Esophagus squamous epithelium (tissue), 5 donors: ENCODE measurements at regions not wholly inside any gene's neighbourhood (a gene's known extent, or its start where the extent isn't known, plus 50 kb on each side); places are given as distances from the start of the nearest gene placed in this dataset.

ENCODE experiments used
- DNase-seq: peaks from one replicate; lab custom pipeline; 2025; lab: John Stamatoyannopoulos, UW
- H3K27ac ChIP-seq, 4 donors: fragments of 200-600 bp; sonication (generic); one replicate each; pipeline ENCODE4 v1.5.1; 2016 to 2019; ENCODE audit warnings: mild to moderate bottlenecking in 1 of 4
- H3K27me3 ChIP-seq, 4 donors: fragments of 200-600 bp; sonication (generic); 1 replicate in 3 of 4; 2 replicates in 1 of 4; pipeline versions ENCODE4 v1.5.1 to v1.6.0; 2017 to 2021; ENCODE audit warnings: antibody characterized with exemption in 1 of 4
- H3K36me3 ChIP-seq, 3 donors: fragments of 200-600 bp; sonication (generic); one replicate each; pipeline ENCODE4 v1.5.1; 2016 to 2019
- H3K4me1 ChIP-seq, 3 donors: fragments of 200-600 bp; sonication (generic); one replicate each; pipeline ENCODE4 v1.5.1; 2017 to 2019
- H3K4me3 ChIP-seq, 4 donors: fragments of 200-600 bp; sonication (generic); 1 replicate in 3 of 4; 2 replicates in 1 of 4; pipeline ENCODE4 v1.5.1; 2016 to 2019; ENCODE audit warnings: mild to moderate bottlenecking in 2 of 4, moderate library complexity in 1 of 4
- H3K9me3 ChIP-seq, 3 donors: fragments of 200-600 bp; sonication (generic); one replicate each; pipeline ENCODE4 v1.5.1; 2016 to 2019
- CTCF ChIP-seq, 6 experiments: fragments of 450-650 bp in 4 of 6; fragments of 200-600 bp in 2 of 6; sonication (generic) in 2 of 6; IDR thresholded peaks; one replicate each; pipeline ENCODE4 v1.5.1; 2016 to 2019; ENCODE audit warnings: antibody characterized with exemption in 6 of 6, mild to moderate bottlenecking in 4 of 6, moderate library complexity in 4 of 6
- POLR2A ChIP-seq, 4 donors: fragments of 450-650 bp; IDR thresholded peaks; one replicate each; pipeline ENCODE4 v1.6.1; 2017; ENCODE audit warnings: antibody characterized with exemption in 4 of 4, mild to moderate bottlenecking in 4 of 4, moderate library complexity in 3 of 4
- WGBS, 2 donors: methylation state at CpG; one replicate each; pipeline ENCODE4 v1.1.5; 2018; 5-methylcytosine and 5-hydroxymethylcytosine counted together
- intact Hi-C: fragments of 100-400 bp; cut with DNase I; formaldehyde crosslinking; loops from one replicate; pipeline ENCODE4 v1.15.0; 2022
- donor health status: DM: yes; HTN: yes; CAD: no.

DNA sequence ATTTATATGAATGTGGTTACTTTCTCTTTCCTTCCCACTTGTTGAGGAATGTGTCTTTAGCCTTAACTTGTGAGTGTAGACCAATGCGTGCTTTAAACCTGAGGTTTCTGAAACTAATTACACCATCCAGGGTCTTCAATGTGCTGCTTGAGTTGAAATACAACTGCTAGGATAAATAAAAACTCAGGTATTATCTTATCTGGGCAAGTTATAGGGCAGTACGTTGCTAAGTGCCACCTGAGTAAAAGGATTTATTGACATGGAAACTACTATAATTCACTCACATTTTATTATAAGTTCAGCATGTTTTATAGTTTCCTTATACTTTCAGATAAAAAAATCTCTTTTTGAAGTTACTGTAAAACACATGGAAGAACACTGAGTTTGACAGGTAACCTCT is 1136.8 kb upstream of the NUDT12 start:
- Histone ChIP-seq H3K27me3 (no peaks in the 10 kb centered on the region), H3K36me3 (no peaks in the 10 kb centered on the region), H3K4me1 (no peaks in the 10 kb centered on the region), H3K9me3 (peaks cover 0 to 20% (median 13%) of the 10 kb centered on the region in 3 donors), H3K27ac (no peak overlapping the region), H3K4me3 (no peak overlapping the region)
- WGBS, 2 donors, result 76 to 77% methylated on average over 2 of the region's 2 CpGs
- no peak for TF ChIP-seq CTCF (IDR thresholded peaks at IDR 0.05)
- TF ChIP-seq POLR2A (IDR thresholded peaks at IDR 0.05), result no peak
- no peak for DNase-seq
- intact Hi-C loops, result no loop called here

DNA sequence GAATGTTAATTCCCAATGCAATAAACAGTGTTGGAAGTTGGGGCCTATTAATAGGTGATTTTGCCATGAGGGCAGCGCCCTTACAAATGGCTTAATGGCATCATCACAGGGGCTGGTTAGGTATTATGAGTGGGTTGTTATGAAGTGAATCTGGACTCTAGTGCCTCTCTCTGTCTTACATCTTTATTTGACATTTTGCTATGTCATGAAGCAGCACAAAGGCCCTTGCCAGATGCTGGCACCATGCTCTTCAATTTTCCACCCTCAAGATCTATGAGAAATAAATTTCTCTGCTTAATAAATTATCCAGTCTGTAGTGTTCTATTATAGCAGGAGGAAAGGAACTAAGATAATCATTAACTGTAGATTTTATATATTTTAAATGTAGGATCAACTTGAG is 1098.7 kb upstream of the NUDT12 start:
- Histone ChIP-seq H3K4me1 (no peaks in the 10 kb centered on the region), H3K36me3 (no peaks in the 10 kb centered on the region), H3K27ac (no peak overlapping the region), H3K4me3 (no peak overlapping the region), H3K27me3 (no peaks in the 10 kb centered on the region), H3K9me3 (peaks cover 0 to 3% (median 0%) of the 10 kb centered on the region in 3 donors)
- intact Hi-C loops, result no loop called here
- DNase-seq, result no peak
- 78 to 80% methylated on average over 1 of the region's 1 CpG for WGBS, 2 donors
- no peak for TF ChIP-seq POLR2A (IDR thresholded peaks at IDR 0.05)
- no peak for TF ChIP-seq CTCF (IDR thresholded peaks at IDR 0.05)

DNA sequence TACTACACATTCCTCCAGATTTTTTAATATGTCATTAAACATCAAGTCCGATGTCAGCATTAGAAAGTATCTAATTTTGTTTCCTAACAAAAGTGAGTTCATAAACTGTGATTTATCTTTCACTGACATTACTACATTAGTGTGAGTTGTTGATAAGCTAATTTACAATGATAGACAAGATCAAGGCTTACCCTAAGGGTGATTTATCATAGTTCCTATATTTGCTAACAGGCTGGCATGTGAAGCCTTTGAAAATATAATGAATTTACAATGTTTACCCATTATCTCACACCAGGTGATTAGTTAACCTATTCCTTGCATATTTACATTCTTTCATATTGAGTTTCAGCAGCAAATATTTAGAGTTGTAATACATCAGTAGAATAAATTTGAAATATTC is 1096.9 kb upstream of the NUDT12 start:
- H3K27me3 ChIP-seq, result no peaks in the 10 kb centered on the region
- no peak overlapping the region for H3K27ac ChIP-seq
- TF ChIP-seq CTCF (IDR thresholded peaks at IDR 0.05), result no peak
- TF ChIP-seq POLR2A (IDR thresholded peaks at IDR 0.05), result no peak
- no peak for DNase-seq
- H3K9me3 ChIP-seq, result no peaks in the 10 kb centered on the region
- intact Hi-C loops, result no loop called here
- 56 to 71% methylated on average over 1 of the region's 1 CpG for WGBS, 2 donors
- no peaks in the 10 kb centered on the region for H3K36me3 ChIP-seq
- H3K4me1 ChIP-seq, result no peaks in the 10 kb centered on the region
- H3K4me3 ChIP-seq, result no peak overlapping the region

- no peak for DNase-seq
- no peak overlapping the region for H3K27ac ChIP-seq
Measured at GRCh38 chr5:104652271-104652861, 1089.8 kb upstream of the NUDT12 start.

More at GRCh38 chr5:104652271-104652861, 1089.8 kb upstream of the NUDT12 start:
- no peaks in the 10 kb centered on the region for H3K36me3 ChIP-seq
- WGBS, 2 donors, result 49 to 80% methylated on average over 1 to 5 of the region's 5 CpGs
- TF ChIP-seq CTCF (IDR thresholded peaks at IDR 0.05), result no peak
- TF ChIP-seq POLR2A (IDR thresholded peaks at IDR 0.05), result no peak
- H3K4me1 ChIP-seq, result no peaks in the 10 kb centered on the region
- H3K27me3 ChIP-seq, result no peaks in the 10 kb centered on the region
- peaks cover 0 to 7% (median 7%) of the 10 kb centered on the region in 3 donors for H3K9me3 ChIP-seq
- intact Hi-C loops, result no loop called here
- H3K4me3 ChIP-seq, result no peak overlapping the region
